HG03575 (cell line): ENCODE measurements at regions not wholly inside any gene's neighbourhood (a gene's known extent, or its start where the extent isn't known, plus 50 kb on each side); places are given as distances from the start of the nearest gene placed in this dataset.
"Not testable (repeated sequence)": the region's sequence is repeated elsewhere in the genome, so short reads cannot be mapped to it uniquely, and the experiment has no call there.

Experiments
- ATAC-seq: cut with Tn5 transposase; IDR thresholded peaks from one replicate; pipeline ENCODE4 v1.9.1; 2021; ENCODE audit not compliant: unreplicated experiment, insufficient number of reproducible peaks, low FRiP score; ENCODE audit errors: extremely low read depth

DNA sequence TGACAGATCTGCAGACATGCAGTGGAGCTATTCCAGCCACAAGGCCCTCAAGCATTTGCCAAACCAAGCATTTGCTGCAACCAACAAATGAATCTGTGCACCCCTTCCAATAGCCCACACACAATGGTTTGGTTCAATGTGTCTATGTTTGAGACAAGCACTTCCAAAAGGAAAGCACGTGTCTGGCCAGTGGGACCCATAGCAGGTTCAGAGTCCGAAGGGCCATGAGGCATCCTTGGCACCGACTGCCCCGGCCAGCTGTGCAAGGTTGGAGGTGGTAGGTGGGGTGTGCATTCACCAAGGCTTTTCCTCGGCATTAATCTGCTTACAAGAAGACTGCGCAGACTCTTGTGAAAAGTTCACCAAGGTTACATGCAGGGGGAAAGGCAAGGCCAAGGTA is 190.9 kb downstream of the BCL2L11 start:
- not testable (repeated sequence) for ATAC-seq

DNA sequence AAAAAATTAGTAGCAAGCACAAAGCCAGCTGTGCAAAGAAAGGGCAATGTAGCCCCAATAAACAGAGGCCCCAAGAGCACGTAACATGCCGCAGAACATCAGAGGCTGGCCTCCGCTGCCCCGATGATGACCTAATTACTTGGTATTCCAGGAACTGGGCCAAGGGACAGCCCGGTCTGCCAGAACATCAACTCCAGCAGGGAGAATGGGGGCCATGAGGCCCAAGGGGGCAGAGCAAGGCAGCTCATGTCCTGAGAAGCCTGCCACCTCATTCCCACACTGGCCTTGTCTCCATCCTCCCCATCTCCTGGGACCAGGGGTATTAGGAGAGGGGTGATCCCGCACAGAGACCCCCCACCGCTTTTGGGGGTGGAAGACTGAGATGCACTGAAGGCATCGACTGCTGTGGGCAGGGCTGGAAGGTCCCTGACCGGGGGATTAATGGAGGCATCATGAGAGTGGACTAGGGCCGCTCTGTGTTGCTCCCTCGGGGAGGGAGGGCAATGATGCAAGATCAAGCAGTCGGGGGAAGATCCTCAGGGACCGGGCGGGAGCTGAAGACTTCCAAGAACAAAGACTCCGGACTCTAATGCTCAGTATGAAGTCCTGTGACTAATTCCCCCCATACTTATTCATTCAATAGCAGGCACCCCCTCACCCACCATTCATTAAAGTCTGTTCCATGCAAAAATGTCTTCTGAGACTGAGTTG is 192.3 kb downstream of the BCL2L11 start:
- not testable (repeated sequence) for ATAC-seq

DNA sequence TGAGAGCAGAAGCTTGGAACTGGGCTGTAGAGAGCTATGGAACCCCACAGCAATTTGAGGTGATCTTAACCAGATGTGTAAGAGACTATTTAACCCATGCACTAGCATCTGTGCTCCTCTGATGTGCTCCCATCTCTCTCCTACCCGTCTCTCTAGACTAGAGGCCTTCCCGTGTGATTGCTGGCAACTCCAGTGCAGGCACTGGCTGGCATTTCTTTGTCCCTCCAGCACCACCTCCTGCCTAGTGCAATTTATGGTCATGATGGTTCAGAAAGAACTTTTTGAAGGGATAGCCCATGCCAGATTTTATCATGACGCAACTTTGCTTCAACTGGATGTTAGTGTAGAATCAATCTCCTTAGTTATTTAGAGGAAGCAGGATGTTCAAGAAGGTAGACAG is 193.0 kb downstream of the BCL2L11 start:
- not testable (repeated sequence) for ATAC-seq

DNA sequence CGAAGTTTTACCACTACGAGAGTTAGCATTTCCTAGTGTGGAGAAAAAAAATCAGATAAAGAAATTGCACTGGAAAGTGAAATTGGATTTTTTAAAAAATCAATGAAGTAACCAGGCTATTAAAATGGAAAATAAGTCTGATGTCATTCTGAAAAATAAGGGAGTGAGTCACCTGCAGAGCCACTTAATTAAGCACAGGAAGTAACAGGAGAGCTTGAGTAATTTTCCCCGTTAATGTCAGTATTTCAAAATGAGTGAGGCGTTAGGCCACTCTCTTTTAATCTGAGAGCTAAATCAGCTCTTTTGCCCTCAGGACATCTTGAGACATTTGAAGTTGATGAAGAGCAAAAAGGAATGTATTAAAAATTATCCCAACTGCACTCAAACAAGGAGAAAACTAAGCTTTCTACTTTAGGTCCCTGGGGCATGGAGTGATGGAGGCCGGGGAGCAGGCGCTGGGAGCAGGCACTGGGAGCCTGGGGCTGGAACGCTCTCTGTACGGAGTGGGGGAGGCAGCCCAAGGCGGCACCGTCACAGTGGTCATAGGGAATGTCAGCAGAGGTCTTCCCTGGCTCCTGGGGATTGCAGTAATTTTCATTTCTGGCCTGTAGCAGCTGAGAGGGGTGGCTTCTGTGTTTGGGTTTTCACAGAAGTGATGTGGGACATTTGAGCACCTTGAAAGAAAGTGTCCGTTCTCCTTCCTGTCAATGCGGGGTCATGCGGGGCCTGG is 194.6 kb downstream of the BCL2L11 start:
- ATAC-seq = not testable (repeated sequence)

- ATAC-seq = not testable (repeated sequence)
Observed at GRCh38 chr2:111316221-111316741, 195.6 kb downstream of the BCL2L11 start.

- ATAC-seq = not testable (repeated sequence)
Observed at GRCh38 chr2:111316881-111317549, 196.3 kb downstream of the BCL2L11 start.

- ATAC-seq = not testable (repeated sequence)
Observed at GRCh38 chr2:111319552-111319951, 198.8 kb downstream of the BCL2L11 start.

DNA sequence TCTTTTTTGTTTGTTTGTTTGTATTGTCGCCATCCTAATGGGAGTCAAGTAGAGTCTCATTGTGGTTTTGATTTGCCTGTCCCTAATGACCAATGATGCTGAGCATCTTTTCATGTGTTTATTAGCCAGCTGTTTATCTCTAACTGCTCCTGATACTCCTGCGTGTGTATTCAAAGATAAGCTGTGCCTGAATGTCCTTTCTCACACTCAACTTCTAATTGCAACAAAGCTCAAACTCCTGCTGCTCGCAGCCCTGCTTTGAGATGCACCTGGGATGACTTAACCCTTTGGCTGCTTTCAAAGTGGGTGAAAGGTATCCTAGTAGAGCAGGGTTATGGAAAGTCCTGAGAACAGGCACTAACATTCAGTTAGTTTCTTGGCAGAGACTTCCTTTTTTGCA is 199.6 kb downstream of the BCL2L11 start:
- not testable (repeated sequence) for ATAC-seq

DNA sequence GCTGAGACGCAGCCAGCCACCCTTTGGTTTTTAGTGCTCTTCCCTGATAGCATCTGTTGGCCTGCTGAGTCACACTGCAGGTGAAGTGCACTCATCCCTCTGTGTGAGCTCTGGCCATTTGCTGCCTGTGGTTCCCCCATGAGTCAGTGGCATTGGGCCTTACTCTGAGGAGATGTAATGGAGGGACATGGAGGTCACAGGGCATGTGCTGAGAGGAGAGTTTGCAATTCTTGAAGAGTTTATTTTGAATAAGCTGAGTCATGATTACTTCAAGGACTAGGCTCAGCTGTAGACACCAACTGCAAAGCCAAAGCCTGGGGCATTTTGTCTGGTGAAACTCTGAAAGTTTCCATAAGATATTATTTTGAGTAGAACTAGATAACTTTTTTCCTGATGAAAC is 200.3 kb downstream of the BCL2L11 start:
- not testable (repeated sequence) for ATAC-seq

DNA sequence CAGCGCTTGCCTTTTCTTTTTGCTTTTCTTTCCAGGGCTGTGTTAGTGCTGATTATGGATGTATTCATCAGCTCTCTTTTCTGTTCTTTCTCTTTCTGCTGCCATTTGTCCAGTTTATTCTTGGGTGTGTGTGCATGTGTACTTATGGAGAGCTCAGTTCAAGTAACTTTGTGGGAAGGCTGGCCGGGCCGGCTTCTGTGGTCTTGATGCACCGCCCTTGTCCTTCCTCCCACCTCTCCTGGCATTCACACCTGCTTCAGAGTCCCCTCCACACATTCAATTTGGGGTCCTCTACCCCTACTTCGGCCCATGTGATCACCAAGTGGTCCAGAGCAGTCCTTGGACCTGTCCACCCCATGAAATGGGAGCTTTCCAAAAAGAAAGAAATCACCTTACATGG is 202.7 kb downstream of the BCL2L11 start:
- not testable (repeated sequence) for ATAC-seq

- ATAC-seq = not testable (repeated sequence)
Observed at GRCh38 chr2:111327726-111328125, 207.0 kb downstream of the BCL2L11 start.

DNA sequence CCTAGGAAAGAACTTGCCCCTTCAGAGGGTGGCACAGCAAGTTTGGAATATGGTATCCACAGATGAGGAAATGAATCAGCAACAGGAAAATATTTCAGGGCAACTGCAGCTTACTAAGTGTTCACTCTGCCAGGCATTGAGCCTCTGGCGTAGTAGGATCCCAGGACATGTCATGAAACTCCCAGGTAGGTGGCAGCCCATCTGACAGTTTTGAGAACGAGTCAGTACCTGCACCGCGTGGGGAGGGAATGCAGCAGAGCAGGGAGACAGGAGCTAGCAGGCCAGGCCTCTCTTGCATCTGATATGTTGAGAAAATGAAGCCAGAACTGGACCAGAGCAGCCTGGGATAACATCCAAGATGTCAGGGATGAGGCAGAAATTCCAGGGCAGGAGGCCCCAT is 208.6 kb downstream of the BCL2L11 start:
- not testable (repeated sequence) for ATAC-seq

DNA sequence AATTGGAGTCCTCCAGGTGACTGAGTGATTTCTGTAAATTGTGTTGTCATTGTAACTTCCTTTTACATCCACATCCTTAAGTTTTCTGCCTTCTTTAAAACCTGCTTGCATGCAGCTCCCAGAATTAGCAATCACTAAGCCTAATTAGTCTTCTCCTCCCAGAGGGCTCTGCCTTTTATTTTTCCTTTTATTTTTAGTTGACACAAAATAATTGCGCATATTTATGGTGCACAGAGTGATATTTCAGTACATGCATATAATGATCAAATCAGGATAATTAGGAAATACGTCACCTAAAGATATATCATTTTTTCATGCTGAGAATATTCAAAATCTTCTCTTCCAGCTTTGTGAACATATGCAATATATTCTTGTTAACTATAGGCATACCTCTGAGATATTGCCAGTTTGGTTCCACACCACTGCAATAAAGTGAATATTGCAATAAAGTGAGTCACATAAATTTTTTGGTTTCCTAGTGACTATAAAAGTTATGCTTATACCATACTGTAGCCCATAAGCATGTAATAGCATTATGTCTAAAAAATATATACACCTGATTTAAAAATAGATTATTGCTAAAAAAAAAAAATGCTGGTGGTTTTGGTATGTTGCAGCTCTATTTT is 210.5 kb downstream of the BCL2L11 start:
- ATAC-seq = not testable (repeated sequence)

GRCh38 chr2:111335220-111335907 is 214.7 kb downstream of the BCL2L11 start:
- ATAC-seq = not testable (repeated sequence)

- ATAC-seq = not testable (repeated sequence)
Observed at GRCh38 chr2:111338474-111338873, 217.8 kb downstream of the BCL2L11 start.

GRCh38 chr2:111339476-111339875 is 218.8 kb downstream of the BCL2L11 start:
- ATAC-seq = not testable (repeated sequence)

- not testable (repeated sequence) for ATAC-seq
Observed at GRCh38 chr2:111344590-111344989, 223.9 kb downstream of the BCL2L11 start.

- not testable (repeated sequence) for ATAC-seq
Observed at GRCh38 chr2:111345439-111345838, 224.7 kb downstream of the BCL2L11 start.
